NCI-H82 (cell line): ENCODE measurements at regions not wholly inside any gene's neighbourhood (a gene's known extent, or its start where the extent isn't known, plus 50 kb on each side); places are given as distances from the start of the nearest gene placed in this dataset.
"Not testable (repeated sequence)": the region's sequence is repeated elsewhere in the genome, so short reads cannot be mapped to it uniquely, and the experiment has no call there.

Source experiments
- DNase-seq: peaks from one replicate; lab custom pipeline; 2025; lab: John Stamatoyannopoulos, UW

- not testable (repeated sequence) for DNase-seq
These were observed 72.1 kb downstream of the OGFRL1 start for GRCh38 chr6:71360556-71361335.

GRCh38 chr6:71364889-71365542 lies 76.4 kb downstream of the OGFRL1 start:
- DNase-seq, result no peak

GRCh38 chr6:71367756-71368155 lies 79.1 kb downstream of the OGFRL1 start:
- DNase-seq, result no peak

- no peak for DNase-seq
These were observed 79.7 kb downstream of the OGFRL1 start for GRCh38 chr6:71368284-71368683.

- no peak for DNase-seq
These were observed 82.9 kb downstream of the OGFRL1 start for GRCh38 chr6:71371559-71371958.

DNA sequence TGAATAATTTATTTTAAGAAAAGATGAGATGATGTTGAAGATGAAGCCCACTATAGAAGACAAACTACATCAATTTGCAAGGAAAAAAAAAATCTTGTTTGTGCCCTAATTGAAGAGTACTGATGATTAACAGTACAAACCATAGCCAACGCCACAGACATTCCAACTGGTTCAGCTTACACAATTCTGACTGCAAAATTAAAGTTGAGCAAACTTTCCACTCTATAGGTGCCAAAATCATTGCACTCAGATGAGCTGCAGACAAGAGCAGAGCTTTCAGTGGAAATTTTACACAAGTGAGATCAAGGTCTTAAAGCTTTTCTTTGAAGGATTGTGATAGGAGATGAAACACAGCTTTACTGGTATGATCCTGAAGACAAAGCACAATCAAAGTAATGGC lies 85.3 kb downstream of the OGFRL1 start:
- DNase-seq, result no peak

- no peak for DNase-seq
These were observed 87.1 kb downstream of the OGFRL1 start for GRCh38 chr6:71375676-71376075.

- DNase-seq, result no peak
These were observed 88.2 kb downstream of the OGFRL1 start for GRCh38 chr6:71376830-71377229.

GRCh38 chr6:71383476-71383875 lies 94.9 kb downstream of the OGFRL1 start:
- peak; percentile 17 for DNase-seq

- peak; percentile 36 for DNase-seq
These were observed 95.4 kb downstream of the OGFRL1 start for GRCh38 chr6:71383901-71384489.

DNA sequence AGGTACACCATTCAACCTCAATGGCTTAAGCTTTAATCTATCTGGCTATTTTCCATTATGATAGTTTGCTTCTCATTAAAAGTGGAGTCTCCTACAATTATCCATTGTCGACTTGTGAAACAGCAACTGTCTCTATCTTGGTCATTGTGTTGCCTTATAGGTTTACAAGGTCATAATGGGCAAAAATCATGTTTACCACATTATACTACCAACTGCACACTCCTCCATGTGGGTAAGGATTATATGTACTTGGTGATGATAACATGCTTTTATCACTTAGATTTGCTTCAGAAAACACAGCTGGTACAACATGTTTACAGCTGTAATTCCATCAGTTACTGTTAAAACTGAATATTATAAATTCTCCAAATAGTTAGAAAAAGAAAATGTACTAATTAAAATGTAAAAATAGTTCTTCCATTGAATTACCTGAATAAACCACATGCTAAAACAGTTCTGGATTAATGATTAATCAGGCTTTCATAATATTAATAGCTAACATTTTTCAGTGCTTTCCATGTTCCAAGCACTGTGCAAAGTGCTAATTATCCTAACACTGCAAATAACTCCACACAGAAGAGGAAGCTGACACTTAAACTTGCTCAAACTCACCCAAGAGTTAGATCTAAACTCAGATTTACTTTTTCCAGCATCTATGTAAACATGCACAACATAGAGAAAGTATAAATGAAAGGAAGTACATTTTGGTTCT lies 96.7 kb downstream of the OGFRL1 start:
- no peak for DNase-seq

DNA sequence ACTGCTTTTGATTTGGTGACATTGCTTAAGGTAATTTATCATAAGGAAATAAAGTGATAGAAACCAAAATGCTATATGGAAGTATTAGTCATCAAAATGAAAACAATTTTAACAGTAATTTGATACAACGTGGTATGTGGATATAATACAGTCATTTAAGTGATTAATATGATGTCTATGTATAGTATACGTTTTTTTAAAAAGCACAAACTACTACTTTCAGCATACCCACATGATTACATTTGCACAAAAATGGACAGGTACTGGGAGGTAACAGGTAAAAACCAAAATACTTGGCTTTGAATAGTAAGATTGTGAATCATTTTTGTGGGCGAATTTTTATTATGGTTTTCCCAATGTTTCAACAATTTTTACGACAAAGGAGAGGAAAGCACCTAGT lies 97.6 kb downstream of the OGFRL1 start:
- no peak for DNase-seq

- DNase-seq, result no peak
These were observed 98.6 kb downstream of the OGFRL1 start for GRCh38 chr6:71387179-71387578.

GRCh38 chr6:71388068-71388744 lies 99.6 kb downstream of the OGFRL1 start:
- DNase-seq, result no peak

DNA sequence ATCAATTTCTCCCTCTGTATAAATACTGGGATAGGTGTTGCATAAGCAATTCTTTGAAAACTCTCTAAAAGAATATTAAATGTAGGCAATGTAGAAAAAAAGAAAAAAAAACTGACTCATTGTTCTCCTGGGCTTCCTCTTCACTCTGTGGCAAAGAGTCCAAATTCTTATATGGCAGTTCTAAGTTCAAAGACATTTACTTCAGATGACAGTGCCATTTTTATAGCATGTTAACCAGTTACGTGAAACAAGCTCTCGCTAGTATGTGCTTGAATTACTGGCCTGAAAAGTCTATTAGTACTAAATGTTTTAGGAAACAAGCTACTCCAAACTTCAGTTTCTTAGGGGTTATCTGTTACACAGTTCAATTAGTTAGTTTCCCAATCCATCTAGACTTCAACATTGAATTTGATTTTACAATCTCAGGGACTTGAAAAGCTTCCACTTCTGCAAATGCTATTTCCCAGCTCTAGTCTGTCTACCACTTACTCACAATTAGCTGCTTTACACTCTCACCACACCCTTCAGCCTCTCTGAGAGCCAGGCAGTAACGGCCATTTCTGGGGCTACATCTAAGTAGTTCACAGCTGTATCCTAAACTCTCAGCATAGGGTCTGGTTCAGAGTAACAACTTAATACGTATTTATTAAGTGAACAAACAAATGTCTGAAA lies 100.4 kb downstream of the OGFRL1 start:
- DNase-seq, result no peak

- no peak for DNase-seq
These were observed 102.5 kb downstream of the OGFRL1 start for GRCh38 chr6:71391126-71391525.

GRCh38 chr6:71392276-71392675 lies 103.7 kb downstream of the OGFRL1 start:
- DNase-seq, result no peak

GRCh38 chr6:71393471-71393870 lies 104.9 kb downstream of the OGFRL1 start:
- DNase-seq, result no peak

GRCh38 chr6:71393981-71394432 lies 105.4 kb downstream of the OGFRL1 start:
- DNase-seq, result no peak

- DNase-seq, result no peak
These were observed 106.3 kb downstream of the OGFRL1 start for GRCh38 chr6:71394926-71395325.

DNA sequence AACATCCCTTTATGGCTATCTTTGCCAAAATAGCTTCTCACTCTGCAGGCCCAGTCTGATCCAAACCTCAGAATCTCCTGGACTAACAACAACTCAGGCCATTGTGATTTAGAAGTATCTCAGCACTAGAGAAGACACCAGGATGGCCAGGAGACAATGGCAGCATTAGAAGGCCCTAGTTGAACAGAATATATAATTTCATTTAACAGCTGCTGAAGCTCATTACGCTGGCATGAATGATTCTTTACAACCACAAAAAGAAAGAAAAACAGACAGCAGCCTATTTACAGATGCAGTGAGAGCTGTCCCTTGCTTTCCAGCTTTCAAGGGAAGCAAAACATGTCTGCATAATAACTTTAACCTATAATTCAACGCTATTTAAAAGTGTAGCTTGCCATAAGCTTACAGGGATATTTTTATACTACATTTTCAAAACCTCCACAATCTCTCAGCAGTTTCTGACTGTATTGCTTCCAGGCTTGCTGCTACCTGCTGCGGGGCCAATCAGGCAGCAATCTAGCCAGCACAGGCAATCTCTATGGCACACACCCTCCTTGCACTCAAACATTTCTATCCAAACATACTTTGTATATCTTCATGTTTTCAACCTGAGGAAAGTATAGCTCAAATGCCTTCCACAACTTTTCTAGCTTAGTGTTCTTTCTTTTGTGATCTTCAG lies 107.3 kb downstream of the OGFRL1 start:
- DNase-seq, result no peak
